ENCODE measurements at regions not wholly inside any gene's neighbourhood (a gene's known extent, or its start where the extent isn't known, plus 50 kb on each side); places are given as distances from the start of the nearest gene placed in this dataset.
"Not testable (repeated sequence)": the region's sequence is repeated elsewhere in the genome, so short reads cannot be mapped to it uniquely, and the experiment has no call there.

- DNase-seq = no peak
Observed at GRCh38 chr2:18301421-18302139, 258.9 kb downstream of the RDH14 start.

- DNase-seq = no peak
Observed at GRCh38 chr2:18299423-18300212, 260.8 kb downstream of the RDH14 start.

- DNase-seq = no peak
Observed at GRCh38 chr2:18297534-18298058, 262.9 kb downstream of the RDH14 start.

GRCh38 chr2:18290386-18290785 is 270.1 kb downstream of the RDH14 start:
- DNase-seq = no peak

- DNase-seq = no peak
Observed at GRCh38 chr2:18286897-18287296, 273.6 kb downstream of the RDH14 start.

GRCh38 chr2:18284331-18284730 is 276.1 kb downstream of the RDH14 start:
- DNase-seq = no peak

- no peak for DNase-seq
Observed at GRCh38 chr2:18282026-18282425, 278.4 kb downstream of the RDH14 start.

- no peak for DNase-seq
Observed at GRCh38 chr2:18276583-18277075, 283.8 kb downstream of the RDH14 start.

- no peak for DNase-seq
Observed at GRCh38 chr2:18273205-18273604, 287.2 kb downstream of the RDH14 start.

- DNase-seq = no peak
Observed at GRCh38 chr2:18272148-18272494, 288.3 kb downstream of the RDH14 start.

GRCh38 chr2:18271370-18272147 is 288.9 kb downstream of the RDH14 start:
- DNase-seq = no peak

GRCh38 chr2:18268400-18268799 is 292.1 kb downstream of the RDH14 start:
- no peak for DNase-seq

GRCh38 chr2:18267501-18267900 is 293.0 kb downstream of the RDH14 start:
- DNase-seq = no peak

GRCh38 chr2:18266699-18267098 is 293.8 kb downstream of the RDH14 start:
- DNase-seq = not testable (repeated sequence)

- no peak for DNase-seq
Observed at GRCh38 chr2:18265614-18266586, 294.6 kb downstream of the RDH14 start.

- DNase-seq = no peak
Observed at GRCh38 chr2:18262601-18263000, 297.9 kb downstream of the RDH14 start.

- DNase-seq = no peak
Observed at GRCh38 chr2:18253686-18254197, 306.7 kb downstream of the RDH14 start.

GRCh38 chr2:18251486-18251885 is 309.0 kb downstream of the RDH14 start:
- no peak for DNase-seq

- no peak for DNase-seq
Observed at GRCh38 chr2:18247282-18248110, 313.0 kb downstream of the RDH14 start.

- no peak for DNase-seq
Observed at GRCh38 chr2:18245375-18245774, 315.1 kb downstream of the RDH14 start.

- no peak for DNase-seq
Observed at GRCh38 chr2:18244845-18245244, 315.6 kb downstream of the RDH14 start.
